ENCODE measurements at regions not wholly inside any gene's neighbourhood (a gene's known extent, or its start where the extent isn't known, plus 50 kb on each side); places are given as distances from the start of the nearest gene placed in this dataset.

GRCh38 chr12:131550121-131550520 is 160.8 kb upstream of the SFSWAP start:
- H3K36me3 ChIP-seq: no peaks in the 10 kb centered on the region
- H3K9me3 ChIP-seq: no peaks in the 10 kb centered on the region
- DNase-seq: no peak
- intact Hi-C loops (cut with DNase I): no loop called here
- TF ChIP-seq CTCF (IDR thresholded peaks at IDR 0.05): no peak
- no peak for TF ChIP-seq POLR2A (IDR thresholded peaks at IDR 0.05)
- WGBS, 4 donors: 73 to 77% (median 73%) methylated on average over 5 of the region's 5 CpGs
- no peak overlapping the region for H3K27ac ChIP-seq
- H3K4me3 ChIP-seq: no peak overlapping the region
- ATAC-seq: no peak
- no peaks in the 10 kb centered on the region for H3K4me1 ChIP-seq
- H3K27me3 ChIP-seq: peaks cover 0 to 14% (median 0%) of the 10 kb centered on the region in 9 donors

GRCh38 chr12:131551675-131552491 is 159.0 kb upstream of the SFSWAP start:
- Histone ChIP-seq H3K36me3 (no peaks in the 10 kb centered on the region), H3K27me3 (peaks cover 0 to 31% (median 0%) of the 10 kb centered on the region in 9 donors), H3K27ac (no peak overlapping the region), H3K4me3 (no peak overlapping the region), H3K4me1 (no peaks in the 10 kb centered on the region), H3K9me3 (no peaks in the 10 kb centered on the region)
- ATAC-seq: no peak
- TF ChIP-seq POLR2A (IDR thresholded peaks at IDR 0.05) (no peak), CTCF (IDR thresholded peaks at IDR 0.05) (no peak)
- intact Hi-C loops (cut with DNase I): no loop called here
- 80 to 85% (median 82%) methylated on average over 15 of the region's 15 CpGs for WGBS, 4 donors
- no peak for DNase-seq

GRCh38 chr12:131552492-131552863 is 158.4 kb upstream of the SFSWAP start:
- intact Hi-C loops (cut with DNase I): no loop called here

More at GRCh38 chr12:131552492-131552863, 158.4 kb upstream of the SFSWAP start:
- Histone ChIP-seq H3K36me3 (no peaks in the 10 kb centered on the region), H3K9me3 (no peaks in the 10 kb centered on the region), H3K4me3 (no peak overlapping the region), H3K4me1 (no peaks in the 10 kb centered on the region), H3K27ac (no peak overlapping the region), H3K27me3 (peaks cover 0 to 33% (median 0%) of the 10 kb centered on the region in 9 donors)
- ATAC-seq (no peak), DNase-seq (no peak)
- TF ChIP-seq CTCF (IDR thresholded peaks at IDR 0.05) (no peak), POLR2A (IDR thresholded peaks at IDR 0.05) (no peak)
- WGBS, 4 donors: 67 to 73% (median 70%) methylated on average over 2 of the region's 2 CpGs
